Activated naive CD8-positive, alpha-beta T cell (primary cell): ENCODE measurements at regions not wholly inside any gene's neighbourhood (a gene's known extent, or its start where the extent isn't known, plus 50 kb on each side); places are given as distances from the start of the nearest gene placed in this dataset.

Source experiments
- H3K27ac Mint-ChIP-seq: one replicate; pipeline ENCODE4 v1.8.0; 2021; ENCODE audit warnings: mixed read lengths
- H3K27me3 Mint-ChIP-seq: one replicate; pipeline ENCODE4 v1.8.0; 2021; ENCODE audit warnings: mixed read lengths
- H3K36me3 Mint-ChIP-seq: one replicate; pipeline ENCODE4 v1.8.0; 2021; ENCODE audit warnings: mixed read lengths
- H3K4me1 Mint-ChIP-seq: one replicate; pipeline ENCODE4 v1.8.0; 2021; ENCODE audit warnings: low read depth, mixed read lengths
- H3K4me3 Mint-ChIP-seq: one replicate; pipeline ENCODE4 v1.8.0; 2021; ENCODE audit warnings: mild to moderate bottlenecking, mixed read lengths
- H3K9me3 Mint-ChIP-seq: one replicate; pipeline ENCODE4 v1.8.0; 2021; ENCODE audit warnings: low read depth, mixed read lengths

DNA sequence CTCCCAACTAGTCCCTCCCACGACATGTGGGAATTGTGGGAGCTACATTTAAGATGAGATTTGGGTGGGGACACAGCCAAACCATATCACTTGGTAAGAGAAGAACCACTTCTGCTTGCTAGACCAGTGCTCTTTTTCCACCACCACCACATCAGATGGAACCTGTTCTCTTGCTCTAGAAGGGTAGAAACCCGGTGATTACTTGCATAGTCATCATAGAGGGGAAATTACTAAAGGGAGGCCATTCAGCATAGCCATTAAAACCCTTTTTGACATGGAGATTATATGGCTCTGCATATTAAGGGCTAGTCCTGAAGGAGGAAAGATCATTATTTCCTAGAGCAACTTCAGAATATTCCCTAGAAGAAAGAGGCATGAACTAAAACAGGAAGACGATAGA is 1188.0 kb downstream of the CDH11 start:
- H3K4me3 Mint-ChIP-seq, result no peak overlapping the region
- H3K4me1 Mint-ChIP-seq, result no peaks in the 10 kb centered on the region
- no peak overlapping the region for H3K27ac Mint-ChIP-seq
- H3K36me3 Mint-ChIP-seq, result no peaks in the 10 kb centered on the region
- peaks cover 27% of the 10 kb centered on the region for H3K9me3 Mint-ChIP-seq
- no peaks in the 10 kb centered on the region for H3K27me3 Mint-ChIP-seq

DNA sequence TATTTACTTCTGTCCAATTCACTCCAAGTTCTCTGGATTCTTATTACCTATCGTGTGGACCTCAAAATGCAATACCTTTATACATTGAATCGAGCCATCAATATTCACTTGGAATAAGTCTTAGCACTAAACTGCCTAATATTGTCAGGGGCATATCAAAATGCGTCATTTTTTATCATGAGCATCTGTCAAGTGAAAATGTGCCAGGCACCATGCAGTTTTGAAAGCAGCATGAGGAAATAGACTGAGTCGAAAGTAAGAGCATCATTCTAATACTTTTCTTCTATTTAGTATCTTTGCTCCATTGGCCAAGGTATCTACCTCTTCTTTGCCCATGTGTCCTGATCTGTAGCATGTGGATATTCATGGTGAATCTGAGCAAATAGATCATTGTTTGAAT is 1193.4 kb downstream of the CDH11 start:
- H3K27me3 Mint-ChIP-seq, result no peaks in the 10 kb centered on the region
- H3K4me3 Mint-ChIP-seq, result no peak overlapping the region
- H3K36me3 Mint-ChIP-seq, result no peaks in the 10 kb centered on the region
- H3K27ac Mint-ChIP-seq, result no peak overlapping the region
- H3K4me1 Mint-ChIP-seq, result no peaks in the 10 kb centered on the region
- H3K9me3 Mint-ChIP-seq, result peaks cover 15% of the 10 kb centered on the region

DNA sequence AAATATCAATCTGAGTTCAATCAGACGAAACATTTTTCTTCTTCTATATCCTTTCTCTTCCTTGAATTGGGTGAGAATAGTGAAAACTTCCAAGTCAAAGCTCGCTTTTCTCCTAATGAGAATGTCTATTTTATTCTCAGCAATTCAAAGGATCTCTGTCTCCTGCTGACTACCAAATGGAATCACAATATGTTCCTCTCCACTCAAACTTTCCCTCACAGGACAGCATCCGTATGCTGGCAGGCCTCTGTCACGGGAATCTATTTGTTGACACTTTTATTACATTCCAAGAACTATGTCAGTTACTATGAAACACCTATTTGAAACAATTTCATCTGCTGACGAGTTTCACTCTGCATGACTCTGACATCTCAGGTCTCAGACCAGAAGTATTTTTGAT is 1196.6 kb downstream of the CDH11 start:
- no peaks in the 10 kb centered on the region for H3K4me1 Mint-ChIP-seq
- H3K9me3 Mint-ChIP-seq, result peaks cover 17% of the 10 kb centered on the region
- H3K36me3 Mint-ChIP-seq, result no peaks in the 10 kb centered on the region
- H3K27me3 Mint-ChIP-seq, result no peaks in the 10 kb centered on the region
- no peak overlapping the region for H3K4me3 Mint-ChIP-seq
- no peak overlapping the region for H3K27ac Mint-ChIP-seq

DNA sequence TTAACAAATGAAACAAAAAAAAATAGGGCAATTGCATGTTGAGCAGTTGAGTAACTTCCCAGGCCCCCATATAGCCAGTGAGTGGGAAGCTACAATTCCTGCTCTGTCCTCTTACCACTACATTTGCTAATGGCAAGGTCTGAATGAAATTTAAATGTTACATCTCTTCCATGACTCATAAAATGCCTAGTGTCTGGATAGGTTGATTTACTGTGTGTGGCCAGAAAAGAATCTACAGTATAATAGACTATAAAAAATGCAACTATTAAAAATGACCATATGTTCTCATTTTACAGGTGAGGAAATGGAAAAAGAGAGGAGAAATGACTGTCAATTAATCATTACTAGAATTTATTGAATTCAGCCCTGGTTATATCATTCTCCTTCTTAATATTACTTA is 1199.3 kb downstream of the CDH11 start:
- no peak overlapping the region for H3K4me3 Mint-ChIP-seq
- peaks cover 25% of the 10 kb centered on the region for H3K9me3 Mint-ChIP-seq
- no peaks in the 10 kb centered on the region for H3K27me3 Mint-ChIP-seq
- H3K4me1 Mint-ChIP-seq, result no peaks in the 10 kb centered on the region
- no peak overlapping the region for H3K27ac Mint-ChIP-seq
- H3K36me3 Mint-ChIP-seq, result peaks cover 3% of the 10 kb centered on the region

DNA sequence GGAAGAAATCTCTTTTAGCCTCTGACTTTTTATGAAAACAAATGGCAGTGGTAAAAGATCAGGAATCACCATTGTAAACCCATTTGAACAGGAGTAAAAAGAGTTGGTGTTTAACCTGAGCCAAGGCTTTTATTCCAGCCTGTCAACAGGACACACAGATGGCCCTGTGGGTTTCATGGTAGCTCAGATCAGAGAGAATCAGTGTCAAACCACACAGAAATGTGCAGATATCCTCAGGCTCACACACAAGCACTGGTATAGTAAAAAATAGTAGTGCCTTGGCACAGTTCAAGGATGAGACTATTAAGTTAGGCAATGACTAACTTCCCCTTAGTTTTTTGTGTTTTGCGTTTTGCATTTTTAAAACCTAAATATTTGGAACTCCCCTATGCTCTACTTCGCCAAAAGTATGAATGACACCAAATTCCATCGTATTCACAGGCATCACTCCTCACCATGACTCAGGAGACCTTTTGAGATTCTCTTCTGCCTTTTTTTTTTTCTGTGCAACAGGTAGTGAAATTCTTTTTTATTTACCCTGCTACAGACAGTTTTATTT is 1200.0 kb downstream of the CDH11 start:
- no peaks in the 10 kb centered on the region for H3K27me3 Mint-ChIP-seq

DNA sequence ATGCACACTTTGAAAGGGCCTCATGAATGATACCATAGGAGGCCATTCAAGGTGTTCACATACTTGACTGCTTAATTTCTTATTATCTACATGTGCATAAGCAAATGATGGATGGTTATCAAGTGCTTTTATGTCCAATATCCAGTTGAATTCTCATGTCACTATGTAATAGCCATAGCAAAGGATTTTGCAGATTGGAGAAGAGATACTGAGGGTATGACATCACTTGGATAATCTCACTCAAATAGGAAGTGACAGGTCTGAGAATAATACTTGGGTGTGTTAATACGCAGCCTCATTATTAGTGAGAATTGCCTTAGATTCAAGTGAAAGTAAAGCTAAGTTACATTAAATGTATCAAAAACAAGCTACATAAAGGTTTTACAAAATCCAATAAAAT is 1208.6 kb downstream of the CDH11 start:
- Mint-ChIP-seq H3K27me3 (no peaks in the 10 kb centered on the region), H3K9me3 (peaks cover 20% of the 10 kb centered on the region), H3K4me3 (no peak overlapping the region), H3K4me1 (no peaks in the 10 kb centered on the region), H3K36me3 (no peaks in the 10 kb centered on the region), H3K27ac (no peak overlapping the region)

More for the DNA sequence above, 1200.0 kb downstream of the CDH11 start:
- Mint-ChIP-seq H3K4me1 (no peaks in the 10 kb centered on the region), H3K27ac (no peak overlapping the region), H3K36me3 (peaks cover 3% of the 10 kb centered on the region), H3K4me3 (no peak overlapping the region), H3K9me3 (peaks cover 29% of the 10 kb centered on the region)

DNA sequence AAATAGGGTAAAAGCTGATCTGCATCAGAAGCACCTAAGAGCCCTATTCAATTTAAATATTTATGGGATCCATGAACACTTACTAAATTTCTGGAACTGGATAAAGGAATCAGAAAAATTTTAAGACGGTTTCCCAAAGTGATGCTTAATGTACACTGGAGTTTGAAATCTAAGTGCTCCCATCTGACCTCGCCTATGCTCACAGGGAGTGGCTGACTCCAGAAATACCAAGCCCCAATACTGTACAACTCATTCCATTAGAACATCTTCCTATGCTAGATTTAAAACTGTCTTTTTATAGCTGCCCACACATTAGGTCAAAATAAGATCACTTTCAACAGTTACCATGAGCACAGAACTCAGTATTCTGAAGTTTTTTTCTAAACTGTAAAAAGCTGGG is 1214.6 kb downstream of the CDH11 start:
- no peaks in the 10 kb centered on the region for H3K36me3 Mint-ChIP-seq
- no peak overlapping the region for H3K4me3 Mint-ChIP-seq
- no peak overlapping the region for H3K27ac Mint-ChIP-seq
- no peaks in the 10 kb centered on the region for H3K27me3 Mint-ChIP-seq
- H3K9me3 Mint-ChIP-seq, result peaks cover 11% of the 10 kb centered on the region
- no peaks in the 10 kb centered on the region for H3K4me1 Mint-ChIP-seq

DNA sequence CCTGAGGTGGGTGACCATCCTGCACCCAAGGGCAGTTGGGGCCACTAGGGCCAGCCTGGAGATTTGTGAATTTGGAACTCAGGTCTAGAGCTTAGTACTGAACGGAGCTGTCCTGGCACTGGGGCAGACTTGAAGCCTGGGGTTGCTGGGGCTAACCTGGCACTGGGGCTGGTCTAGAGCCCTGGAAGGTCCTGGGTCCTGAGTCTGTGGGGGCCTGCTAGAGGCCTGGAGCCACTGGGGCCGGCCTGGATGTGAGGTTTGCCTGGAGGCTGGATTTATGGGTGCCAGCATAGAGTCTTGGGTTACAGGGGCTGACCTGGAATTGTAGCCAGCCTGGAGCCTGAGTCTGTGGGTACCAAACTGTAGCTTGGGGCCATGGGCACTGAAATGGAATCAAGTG is 1216.9 kb downstream of the CDH11 start:
- no peaks in the 10 kb centered on the region for H3K27me3 Mint-ChIP-seq
- no peaks in the 10 kb centered on the region for H3K36me3 Mint-ChIP-seq
- H3K4me3 Mint-ChIP-seq, result no peak overlapping the region
- no peak overlapping the region for H3K27ac Mint-ChIP-seq
- peaks cover 11% of the 10 kb centered on the region for H3K9me3 Mint-ChIP-seq
- H3K4me1 Mint-ChIP-seq, result no peaks in the 10 kb centered on the region

DNA sequence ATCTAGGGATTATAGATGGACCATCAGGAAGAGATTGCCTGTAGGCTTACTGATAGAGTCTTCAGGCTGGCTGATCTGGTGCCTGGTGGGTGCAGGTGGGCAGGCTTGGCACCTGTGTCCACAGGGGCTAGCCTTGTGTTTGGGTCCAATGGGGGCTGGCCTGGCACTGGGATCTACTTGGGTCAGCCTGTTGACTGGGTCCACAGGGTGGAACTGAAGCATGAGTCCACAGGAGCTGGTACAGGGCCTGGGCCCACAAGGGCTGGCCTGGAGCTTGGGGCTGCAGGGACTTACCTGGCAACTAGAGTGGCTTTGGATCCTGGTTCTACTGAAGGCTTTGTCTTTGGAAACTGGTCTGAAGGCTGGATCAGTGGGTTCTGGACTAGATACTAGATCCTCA is 1217.7 kb downstream of the CDH11 start:
- H3K9me3 Mint-ChIP-seq, result peaks cover 11% of the 10 kb centered on the region
- H3K27ac Mint-ChIP-seq, result no peak overlapping the region
- H3K4me1 Mint-ChIP-seq, result no peaks in the 10 kb centered on the region
- H3K27me3 Mint-ChIP-seq, result no peaks in the 10 kb centered on the region
- H3K4me3 Mint-ChIP-seq, result no peak overlapping the region
- no peaks in the 10 kb centered on the region for H3K36me3 Mint-ChIP-seq

DNA sequence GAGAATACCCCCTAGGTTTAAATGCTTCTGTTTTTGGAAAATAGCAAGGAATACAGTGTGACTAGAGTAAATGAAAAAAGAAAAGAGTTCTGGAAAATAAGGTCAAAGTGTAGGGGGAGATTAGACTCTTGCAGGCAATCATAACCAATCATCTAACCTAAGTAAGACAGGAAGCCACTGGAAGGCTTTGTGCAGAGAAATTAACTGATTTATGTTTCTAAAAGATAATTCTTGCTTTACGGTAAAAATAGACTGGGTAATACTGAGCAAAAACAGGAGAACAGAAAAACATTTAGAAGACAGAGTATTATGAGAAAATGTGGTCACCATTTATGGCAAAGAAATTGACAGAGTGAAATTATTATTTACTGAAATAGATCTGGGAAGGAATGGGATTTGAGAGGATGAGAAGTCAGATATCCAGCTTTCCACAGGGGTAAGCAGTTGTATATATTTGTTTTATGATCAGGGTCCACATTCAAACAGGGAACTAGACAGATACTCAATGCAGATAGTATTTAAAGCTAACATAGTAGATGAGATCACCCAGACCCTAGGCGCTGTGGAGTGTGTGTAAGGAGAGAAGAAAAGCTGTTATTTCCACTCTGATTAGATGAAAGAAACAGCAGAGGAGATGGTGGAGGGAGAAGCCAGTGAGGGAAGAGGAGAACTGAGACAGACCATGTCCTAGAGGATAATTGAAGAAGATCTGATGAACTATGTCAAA is 1225.3 kb downstream of the CDH11 start:
- Mint-ChIP-seq H3K27ac (no peak overlapping the region), H3K27me3 (no peaks in the 10 kb centered on the region), H3K36me3 (no peaks in the 10 kb centered on the region), H3K4me1 (no peaks in the 10 kb centered on the region), H3K9me3 (peaks cover 5% of the 10 kb centered on the region), H3K4me3 (no peak overlapping the region)

DNA sequence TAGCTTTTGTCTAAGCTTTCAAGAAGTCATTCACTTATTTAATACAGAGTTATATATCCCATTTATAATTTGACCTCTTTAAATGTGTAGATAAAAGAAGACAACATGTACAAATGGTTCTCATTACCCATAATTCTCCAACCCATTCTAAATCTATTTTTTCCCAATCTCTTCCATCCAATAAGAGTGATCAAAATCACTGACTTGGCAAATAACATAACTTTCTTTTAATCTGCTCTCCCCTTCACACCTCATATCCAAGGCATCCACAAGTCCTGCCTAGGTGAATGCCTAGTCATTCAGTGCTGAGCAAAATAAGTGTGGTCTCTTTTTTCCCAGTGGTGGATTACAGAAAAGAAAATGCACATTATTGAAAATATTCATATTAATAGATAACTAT is 1231.1 kb downstream of the CDH11 start:
- Mint-ChIP-seq H3K4me1 (no peaks in the 10 kb centered on the region), H3K4me3 (no peak overlapping the region), H3K27ac (no peak overlapping the region), H3K9me3 (peaks cover 25% of the 10 kb centered on the region), H3K27me3 (no peaks in the 10 kb centered on the region), H3K36me3 (no peaks in the 10 kb centered on the region)

DNA sequence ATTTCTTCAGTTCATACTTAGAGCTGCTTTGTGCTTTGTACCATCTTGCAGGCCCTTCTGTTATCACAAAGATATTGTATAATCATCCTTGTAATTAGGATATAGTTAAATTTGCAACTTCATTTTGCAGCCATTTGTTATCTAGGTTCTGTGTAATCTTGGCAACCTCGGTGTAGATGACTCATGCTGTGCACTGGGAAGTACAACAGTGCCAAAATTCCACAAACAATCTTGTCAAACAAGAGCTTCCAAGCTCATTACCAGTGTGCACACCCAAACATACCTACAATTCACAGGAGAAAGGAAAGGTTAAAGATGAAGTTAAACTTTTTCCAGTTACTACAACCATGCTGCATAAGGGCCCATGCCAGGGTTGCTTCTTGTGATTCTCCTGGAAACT is 1231.8 kb downstream of the CDH11 start:
- Mint-ChIP-seq H3K4me1 (no peaks in the 10 kb centered on the region), H3K9me3 (peaks cover 25% of the 10 kb centered on the region), H3K36me3 (no peaks in the 10 kb centered on the region), H3K27me3 (no peaks in the 10 kb centered on the region), H3K27ac (no peak overlapping the region), H3K4me3 (no peak overlapping the region)

DNA sequence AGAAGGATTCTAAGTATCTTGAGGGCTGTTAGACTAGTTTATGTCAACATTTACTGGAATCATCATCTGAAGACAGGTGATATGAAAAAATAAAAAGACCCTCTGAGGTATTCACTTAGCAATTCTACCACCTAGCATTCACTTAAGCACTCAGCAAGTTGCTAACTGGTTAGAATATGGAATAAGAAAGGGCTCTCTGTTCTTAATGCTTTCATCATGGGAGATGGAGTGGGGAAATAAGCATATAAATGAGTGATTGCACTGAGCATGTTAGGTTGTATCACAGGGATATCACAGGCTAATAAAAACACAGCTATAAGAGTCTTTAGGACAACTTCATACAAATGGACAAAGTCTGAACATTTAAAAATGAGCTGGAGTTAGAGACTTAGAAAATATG is 1238.8 kb downstream of the CDH11 start:
- no peak overlapping the region for H3K27ac Mint-ChIP-seq
- H3K9me3 Mint-ChIP-seq, result peaks cover 45% of the 10 kb centered on the region
- no peaks in the 10 kb centered on the region for H3K27me3 Mint-ChIP-seq
- H3K36me3 Mint-ChIP-seq, result no peaks in the 10 kb centered on the region
- no peak overlapping the region for H3K4me3 Mint-ChIP-seq
- H3K4me1 Mint-ChIP-seq, result no peaks in the 10 kb centered on the region

DNA sequence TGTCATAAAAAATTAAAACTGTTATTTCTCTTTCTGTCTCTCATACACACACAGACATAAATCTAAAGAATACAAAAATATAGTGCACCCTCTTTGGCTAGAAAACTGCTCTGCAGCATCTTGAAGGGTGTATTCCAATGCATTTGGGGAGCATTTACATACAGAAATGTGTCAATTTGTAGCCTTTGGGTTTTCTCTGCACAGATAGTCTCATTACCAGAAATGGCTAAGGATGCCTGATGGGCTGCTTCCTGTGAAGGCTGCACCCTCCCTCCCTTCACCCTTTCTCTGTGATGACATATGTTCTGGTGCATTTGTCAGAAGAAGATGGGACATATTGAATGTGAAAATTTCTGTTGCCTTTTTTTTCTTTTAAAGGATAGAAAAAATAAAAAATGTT is 1239.3 kb downstream of the CDH11 start:
- Mint-ChIP-seq H3K27me3 (no peaks in the 10 kb centered on the region), H3K4me1 (no peaks in the 10 kb centered on the region), H3K9me3 (peaks cover 44% of the 10 kb centered on the region), H3K27ac (no peak overlapping the region), H3K4me3 (no peak overlapping the region), H3K36me3 (no peaks in the 10 kb centered on the region)

DNA sequence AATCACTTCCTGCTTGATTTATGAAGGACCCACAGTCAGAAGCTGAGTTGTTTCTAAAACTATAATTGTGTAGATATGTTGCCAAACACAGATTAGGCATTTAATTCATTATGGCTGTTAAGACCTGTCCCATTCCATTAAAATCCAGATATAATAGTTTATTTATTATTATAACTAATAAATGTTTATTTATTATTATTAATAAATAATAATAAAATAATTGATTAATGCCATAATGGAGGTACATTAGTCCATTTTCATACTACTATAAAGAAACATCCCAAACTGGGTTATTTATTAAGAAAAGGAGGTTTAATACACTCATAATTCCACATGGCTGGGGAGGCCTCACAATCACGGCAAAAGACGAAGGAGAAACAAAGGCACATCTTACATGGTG is 1240.9 kb downstream of the CDH11 start:
- Mint-ChIP-seq H3K4me3 (no peak overlapping the region), H3K27me3 (no peaks in the 10 kb centered on the region), H3K4me1 (no peaks in the 10 kb centered on the region)

DNA sequence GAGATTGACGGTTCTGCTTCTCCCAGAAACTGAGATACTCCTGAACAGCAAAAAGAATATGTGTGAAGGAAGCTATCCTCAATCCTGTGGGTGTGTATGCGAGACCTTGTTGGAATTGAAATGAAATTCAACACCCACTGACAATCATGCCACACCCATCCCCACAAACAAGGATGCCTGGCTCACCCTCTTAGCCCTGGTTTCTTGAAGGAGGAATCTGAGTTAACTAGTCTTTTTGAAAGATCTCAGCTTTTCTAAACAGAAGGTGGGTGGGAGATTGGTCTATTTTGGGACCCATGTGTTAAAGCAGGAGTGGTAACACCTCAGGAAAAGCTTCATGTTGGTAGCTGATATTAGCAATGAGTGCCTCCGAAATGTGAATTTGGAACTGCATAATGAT is 1244.5 kb downstream of the CDH11 start:
- Mint-ChIP-seq H3K4me3 (no peak overlapping the region), H3K27ac (no peak overlapping the region), H3K9me3 (peaks cover 36% of the 10 kb centered on the region), H3K36me3 (no peaks in the 10 kb centered on the region), H3K27me3 (no peaks in the 10 kb centered on the region), H3K4me1 (no peaks in the 10 kb centered on the region)

More for the DNA sequence above, 1240.9 kb downstream of the CDH11 start:
- no peak overlapping the region for H3K27ac Mint-ChIP-seq
- H3K9me3 Mint-ChIP-seq, result peaks cover 36% of the 10 kb centered on the region
- no peaks in the 10 kb centered on the region for H3K36me3 Mint-ChIP-seq
